NOMO-1 treated with dmso at 0.1 percent for 144 hours (cell line): ENCODE measurements at regions not wholly inside any gene's neighbourhood (a gene's known extent, or its start where the extent isn't known, plus 50 kb on each side); places are given as distances from the start of the nearest gene placed in this dataset.

Experiments used
- DNase-seq: peaks from one replicate; lab custom pipeline; 2025; ENCODE audit not compliant: unreplicated experiment; lab: John Stamatoyannopoulos, UW

GRCh38 chr1:90650401-90650800, 66.7 kb downstream of the BARHL2 start:
- no peak for DNase-seq

GRCh38 chr1:90640325-90640724, 76.8 kb downstream of the BARHL2 start:
- DNase-seq: no peak

- DNase-seq: no peak
Measured at GRCh38 chr1:90622666-90623065, 94.4 kb downstream of the BARHL2 start.

GRCh38 chr1:90621986-90622385, 95.1 kb downstream of the BARHL2 start:
- DNase-seq: no peak

- DNase-seq: no peak
Measured at GRCh38 chr1:90616395-90616794, 100.7 kb downstream of the BARHL2 start.

- DNase-seq: no peak
Measured at GRCh38 chr1:90614872-90615271, 102.2 kb downstream of the BARHL2 start.

- DNase-seq: no peak
Measured at GRCh38 chr1:90613371-90613770, 103.7 kb downstream of the BARHL2 start.

- no peak for DNase-seq
Measured at GRCh38 chr1:90612033-90612432, 105.1 kb downstream of the BARHL2 start.

- no peak for DNase-seq
Measured at GRCh38 chr1:90607736-90608135, 109.4 kb downstream of the BARHL2 start.

- no peak for DNase-seq
Measured at GRCh38 chr1:90605070-90605469, 112.0 kb downstream of the BARHL2 start.

GRCh38 chr1:90593312-90593711, 123.8 kb downstream of the BARHL2 start:
- DNase-seq: no peak

GRCh38 chr1:90591970-90592356, 125.1 kb downstream of the BARHL2 start:
- DNase-seq: no peak

- no peak for DNase-seq
Measured at GRCh38 chr1:90591355-90591969, 125.6 kb downstream of the BARHL2 start.

GRCh38 chr1:90580176-90580575, 136.9 kb downstream of the BARHL2 start:
- DNase-seq: no peak

- DNase-seq: no peak
Measured at GRCh38 chr1:90579212-90579802, 137.8 kb downstream of the BARHL2 start.

GRCh38 chr1:90574692-90575370, 142.3 kb downstream of the BARHL2 start:
- DNase-seq: no peak

- DNase-seq: no peak
Measured at GRCh38 chr1:90573736-90574135, 143.4 kb downstream of the BARHL2 start.

- DNase-seq: no peak
Measured at GRCh38 chr1:90572446-90572845, 144.7 kb downstream of the BARHL2 start.

- no peak for DNase-seq
Measured at GRCh38 chr1:90568436-90568835, 148.7 kb downstream of the BARHL2 start.

GRCh38 chr1:90564164-90564563, 152.9 kb downstream of the BARHL2 start:
- DNase-seq: no peak

GRCh38 chr1:90562892-90563291, 154.2 kb downstream of the BARHL2 start:
- no peak for DNase-seq

GRCh38 chr1:90561911-90562310, 155.2 kb downstream of the BARHL2 start:
- no peak for DNase-seq
